Sigmoid colon (tissue), 6 donors: ENCODE measurements at regions not wholly inside any gene's neighbourhood (a gene's known extent, or its start where the extent isn't known, plus 50 kb on each side); places are given as distances from the start of the nearest gene placed in this dataset.

Source experiments
- DNase-seq: peaks from one replicate; pipeline ENCODE4 v3.0.0-alpha.2; 2019
- H3K27ac ChIP-seq, 4 donors: fragments of 200-600 bp; sonication (generic); one replicate each; pipeline ENCODE4 v1.5.1; 2016 to 2019; ENCODE audit warnings: mild to moderate bottlenecking in 1 of 4
- H3K27me3 ChIP-seq, 3 donors: fragments of 200-600 bp; sonication (generic); one replicate each; pipeline ENCODE4 v1.5.1; 2019; ENCODE audit warnings: mild to moderate bottlenecking in 1 of 3
- H3K36me3 ChIP-seq, 4 donors: fragments of 200-600 bp; sonication (generic); one replicate each; pipeline ENCODE4 v1.5.1; 2016 to 2019
- H3K4me1 ChIP-seq, 4 donors: fragments of 200-600 bp; sonication (generic); one replicate each; pipeline ENCODE4 v1.5.1; 2017 to 2019
- H3K4me3 ChIP-seq, 4 donors: fragments of 200-600 bp; sonication (generic); one replicate each; pipeline ENCODE4 v1.5.1; 2017 to 2019; ENCODE audit warnings: mild to moderate bottlenecking in 2 of 4, moderate library complexity in 1 of 4
- H3K9me3 ChIP-seq, 4 donors: fragments of 200-600 bp in 3 of 4; sonication (generic) in 3 of 4; one replicate each; pipeline versions ENCODE4 v1.5.1 to v1.6.1; 2013 to 2019
- EP300 ChIP-seq, 4 donors: sonication (generic); formaldehyde crosslinking; IDR thresholded peaks; one replicate each; pipeline ENCODE4 v1.6.1; 2017; ENCODE audit warnings: antibody characterized with exemption in 4 of 4
- POLR2A ChIP-seq, 2 donors: fragments of 450-650 bp; IDR thresholded peaks; one replicate each; pipeline ENCODE4 v1.6.1; 2016; ENCODE audit warnings: antibody characterized with exemption in 2 of 2, mild to moderate bottlenecking in 2 of 2, moderate library complexity in 2 of 2
- POLR2AphosphoS5 ChIP-seq, 4 donors: sonication (generic); formaldehyde crosslinking; IDR thresholded peaks; one replicate each; pipeline ENCODE4 v1.6.1; 2017; ENCODE audit warnings: antibody characterized with exemption in 4 of 4
- WGBS, 2 donors: extraction: QIAGEN DNeasy Blood & Tissue Kit; methylation state at CpG; one replicate each; pipeline ENCODE4 v1.1.7; 2013; 5-methylcytosine and 5-hydroxymethylcytosine counted together
- intact Hi-C: fragments of 100-400 bp; cut with DNase I; formaldehyde crosslinking; loops from one replicate; pipeline ENCODE4 v1.15.1; 2023
- TF ChIP-seq, protein P1 (sequence below), 4 experiments: fragments of 450-650 bp in 3 of 4; fragments of 200-600 bp in 1 of 4; IDR thresholded peaks; one replicate each; pipeline ENCODE4 v1.5.1; 2016 to 2019; ENCODE audit warnings: antibody characterized with exemption in 4 of 4, mild to moderate bottlenecking in 3 of 4, moderate library complexity in 2 of 4
- donor health status: healthy with polysubstance abuse.
- donor health status: healthy.

DNA sequence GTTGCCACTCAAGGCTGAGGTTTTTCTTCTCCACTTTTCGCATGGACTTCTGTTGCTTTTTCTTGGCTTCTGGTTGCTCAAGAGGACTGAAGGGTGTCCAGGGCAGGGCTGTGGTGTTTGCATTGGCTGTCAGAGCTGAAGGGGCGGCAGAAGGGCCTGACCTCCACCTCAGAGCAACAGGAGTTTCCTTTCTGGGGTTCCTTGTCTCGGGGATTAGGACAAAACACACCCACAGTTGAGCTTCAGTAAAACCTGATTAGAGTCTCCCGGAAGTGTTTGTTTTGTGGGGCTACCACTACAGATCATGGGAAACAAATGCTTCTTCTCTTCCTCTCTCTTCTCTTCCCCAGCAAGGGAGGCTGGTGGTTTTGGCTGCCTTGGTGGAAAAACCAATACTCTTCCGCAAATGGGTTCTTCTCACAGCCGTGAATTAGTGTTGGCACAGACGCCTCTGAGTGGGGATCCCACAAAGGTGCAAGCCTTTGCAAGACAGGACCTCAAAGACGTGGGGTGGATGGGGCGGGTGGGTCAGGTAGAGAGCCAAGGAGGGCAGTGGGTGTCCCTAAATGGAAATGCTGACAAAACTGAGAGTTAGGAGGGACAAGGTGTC is 317.7 kb upstream of the TBX3 start:
- DNase-seq: no peak
- no peak overlapping the region for H3K27ac ChIP-seq
- no peaks in the 10 kb centered on the region for H3K27me3 ChIP-seq
- H3K9me3 ChIP-seq: no peaks in the 10 kb centered on the region
- intact Hi-C loops: no loop called here
- H3K4me3 ChIP-seq: no peak overlapping the region
- H3K36me3 ChIP-seq: no peaks in the 10 kb centered on the region
- no peak for TF ChIP-seq POLR2AphosphoS5 (IDR thresholded peaks at IDR 0.05)
- no peak for TF ChIP-seq EP300 (IDR thresholded peaks at IDR 0.05)
- TF ChIP-seq POLR2A (IDR thresholded peaks at IDR 0.05): no peak
- TF ChIP-seq, protein P1, sequence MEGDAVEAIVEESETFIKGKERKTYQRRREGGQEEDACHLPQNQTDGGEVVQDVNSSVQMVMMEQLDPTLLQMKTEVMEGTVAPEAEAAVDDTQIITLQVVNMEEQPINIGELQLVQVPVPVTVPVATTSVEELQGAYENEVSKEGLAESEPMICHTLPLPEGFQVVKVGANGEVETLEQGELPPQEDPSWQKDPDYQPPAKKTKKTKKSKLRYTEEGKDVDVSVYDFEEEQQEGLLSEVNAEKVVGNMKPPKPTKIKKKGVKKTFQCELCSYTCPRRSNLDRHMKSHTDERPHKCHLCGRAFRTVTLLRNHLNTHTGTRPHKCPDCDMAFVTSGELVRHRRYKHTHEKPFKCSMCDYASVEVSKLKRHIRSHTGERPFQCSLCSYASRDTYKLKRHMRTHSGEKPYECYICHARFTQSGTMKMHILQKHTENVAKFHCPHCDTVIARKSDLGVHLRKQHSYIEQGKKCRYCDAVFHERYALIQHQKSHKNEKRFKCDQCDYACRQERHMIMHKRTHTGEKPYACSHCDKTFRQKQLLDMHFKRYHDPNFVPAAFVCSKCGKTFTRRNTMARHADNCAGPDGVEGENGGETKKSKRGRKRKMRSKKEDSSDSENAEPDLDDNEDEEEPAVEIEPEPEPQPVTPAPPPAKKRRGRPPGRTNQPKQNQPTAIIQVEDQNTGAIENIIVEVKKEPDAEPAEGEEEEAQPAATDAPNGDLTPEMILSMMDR (IDR thresholded peaks at IDR 0.05): no peak
- 77 to 82% methylated on average over 9 of the region's 9 CpGs for WGBS, 2 donors
- no peaks in the 10 kb centered on the region for H3K4me1 ChIP-seq

- no peak for DNase-seq
- intact Hi-C loops: no loop called here
- Histone ChIP-seq H3K36me3 (no peaks in the 10 kb centered on the region), H3K27ac (no peak overlapping the region), H3K4me1 (no peaks in the 10 kb centered on the region), H3K27me3 (no peaks in the 10 kb centered on the region), H3K4me3 (no peak overlapping the region), H3K9me3 (no peaks in the 10 kb centered on the region)
- TF ChIP-seq EP300 (IDR thresholded peaks at IDR 0.05) (no peak), POLR2A (IDR thresholded peaks at IDR 0.05) (no peak), POLR2AphosphoS5 (IDR thresholded peaks at IDR 0.05) (no peak)
- TF ChIP-seq, protein P1 (IDR thresholded peaks at IDR 0.05): no peak
- 47 to 69% methylated on average over 4 of the region's 4 CpGs for WGBS, 2 donors
Measured at GRCh38 chr12:115000038-115000437, 316.1 kb upstream of the TBX3 start.

- intact Hi-C loops: no loop called here
- TF ChIP-seq POLR2A (IDR thresholded peaks at IDR 0.05) (no peak), EP300 (IDR thresholded peaks at IDR 0.05) (no peak), POLR2AphosphoS5 (IDR thresholded peaks at IDR 0.05) (no peak)
- TF ChIP-seq, protein P1 (IDR thresholded peaks at IDR 0.05): no peak
- Histone ChIP-seq H3K36me3 (no peaks in the 10 kb centered on the region), H3K27me3 (no peaks in the 10 kb centered on the region), H3K9me3 (no peaks in the 10 kb centered on the region), H3K4me3 (no peak overlapping the region), H3K4me1 (peaks cover 0 to 2% (median 1%) of the 10 kb centered on the region in 4 donors), H3K27ac (no peak overlapping the region)
- DNase-seq: no peak
- WGBS, 2 donors: 41 to 68% methylated on average over 3 of the region's 3 CpGs
Measured at GRCh38 chr12:114998750-114999128, 314.8 kb upstream of the TBX3 start.

- Histone ChIP-seq H3K4me3 (no peak overlapping the region), H3K4me1 (peaks cover 0 to 7% (median 6%) of the 10 kb centered on the region in 4 donors), H3K27me3 (no peaks in the 10 kb centered on the region), H3K27ac (no peak overlapping the region), H3K9me3 (no peaks in the 10 kb centered on the region), H3K36me3 (no peaks in the 10 kb centered on the region)
- TF ChIP-seq, protein P1 (IDR thresholded peaks at IDR 0.05): no peak
- TF ChIP-seq POLR2A (IDR thresholded peaks at IDR 0.05) (no peak), EP300 (IDR thresholded peaks at IDR 0.05) (no peak), POLR2AphosphoS5 (IDR thresholded peaks at IDR 0.05) (no peak)
- 67 to 79% methylated on average over 2 of the region's 2 CpGs for WGBS, 2 donors
- DNase-seq: no peak
- intact Hi-C loops: no loop called here
Measured at GRCh38 chr12:114998118-114998749, 314.3 kb upstream of the TBX3 start.
